ENCODE measurements at regions not wholly inside any gene's neighbourhood (a gene's known extent, or its start where the extent isn't known, plus 50 kb on each side); places are given as distances from the start of the nearest gene placed in this dataset.

DNA sequence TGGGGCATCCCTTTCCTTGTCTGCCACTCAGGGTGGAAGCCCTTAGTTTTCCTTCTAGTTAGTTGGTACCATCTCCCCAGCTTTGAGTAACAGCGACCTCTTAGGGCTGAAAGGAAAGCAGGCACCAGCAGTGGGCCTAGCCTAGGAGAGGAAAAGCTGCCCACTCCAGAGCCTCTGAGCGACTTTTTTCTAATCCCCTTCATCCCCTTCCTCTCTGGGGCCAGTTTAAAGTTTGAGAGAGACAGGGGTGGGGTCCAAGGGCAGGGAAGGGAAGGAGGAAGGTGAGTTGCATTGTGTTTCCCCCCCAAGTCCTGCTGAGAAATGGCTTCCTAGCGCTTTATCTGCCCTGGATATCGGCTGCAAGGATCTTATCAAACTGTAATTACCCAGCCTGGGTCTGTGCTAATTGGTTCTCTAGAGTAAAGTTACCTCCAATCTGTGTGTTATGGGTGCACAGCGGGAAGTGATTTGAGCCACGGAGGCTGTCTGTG, 573.9 kb upstream of the CADM1 start:
- Mint-ChIP-seq H3K27ac (no peak overlapping the region), H3K4me1 (no peaks in the 10 kb centered on the region), H3K27me3 (no peaks in the 10 kb centered on the region), H3K36me3 (ENCODE audit: low read depth) (no peaks in the 10 kb centered on the region), H3K4me3 (no peak overlapping the region)
- DNase-seq = no peak
- no peaks in the 10 kb centered on the region for H3K9me3 ChIP-seq (ENCODE audit: control insufficient read depth, low read length, poor library complexity, severe bottlenecking)
- ATAC-seq = no peak

DNA sequence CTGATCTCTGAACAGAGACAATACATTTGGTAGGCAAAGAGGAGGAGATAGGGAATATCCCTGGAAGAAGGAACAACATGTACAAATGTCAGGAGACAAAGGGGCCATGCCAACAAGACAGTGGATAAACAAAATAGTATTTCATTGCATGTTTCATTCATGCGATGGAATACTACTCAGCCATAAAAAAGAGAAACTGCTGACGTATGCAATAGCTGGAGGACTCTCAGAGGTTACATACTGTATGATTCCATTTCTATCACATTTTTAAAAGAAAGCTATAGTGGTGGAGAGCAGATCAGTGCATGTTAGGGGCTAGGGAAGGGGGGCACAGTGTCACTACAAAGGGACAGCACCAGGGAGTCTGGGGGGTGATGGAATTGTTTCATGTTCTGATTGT, 572.9 kb upstream of the CADM1 start:
- no peaks in the 10 kb centered on the region for H3K4me1 Mint-ChIP-seq
- H3K4me3 Mint-ChIP-seq = no peak overlapping the region
- no peak for ATAC-seq
- no peaks in the 10 kb centered on the region for H3K27me3 Mint-ChIP-seq
- DNase-seq = no peak
- H3K36me3 Mint-ChIP-seq (ENCODE audit: low read depth) = no peaks in the 10 kb centered on the region
- no peaks in the 10 kb centered on the region for H3K9me3 ChIP-seq (ENCODE audit: control insufficient read depth, low read length, poor library complexity, severe bottlenecking)
- H3K27ac Mint-ChIP-seq = no peak overlapping the region

DNA sequence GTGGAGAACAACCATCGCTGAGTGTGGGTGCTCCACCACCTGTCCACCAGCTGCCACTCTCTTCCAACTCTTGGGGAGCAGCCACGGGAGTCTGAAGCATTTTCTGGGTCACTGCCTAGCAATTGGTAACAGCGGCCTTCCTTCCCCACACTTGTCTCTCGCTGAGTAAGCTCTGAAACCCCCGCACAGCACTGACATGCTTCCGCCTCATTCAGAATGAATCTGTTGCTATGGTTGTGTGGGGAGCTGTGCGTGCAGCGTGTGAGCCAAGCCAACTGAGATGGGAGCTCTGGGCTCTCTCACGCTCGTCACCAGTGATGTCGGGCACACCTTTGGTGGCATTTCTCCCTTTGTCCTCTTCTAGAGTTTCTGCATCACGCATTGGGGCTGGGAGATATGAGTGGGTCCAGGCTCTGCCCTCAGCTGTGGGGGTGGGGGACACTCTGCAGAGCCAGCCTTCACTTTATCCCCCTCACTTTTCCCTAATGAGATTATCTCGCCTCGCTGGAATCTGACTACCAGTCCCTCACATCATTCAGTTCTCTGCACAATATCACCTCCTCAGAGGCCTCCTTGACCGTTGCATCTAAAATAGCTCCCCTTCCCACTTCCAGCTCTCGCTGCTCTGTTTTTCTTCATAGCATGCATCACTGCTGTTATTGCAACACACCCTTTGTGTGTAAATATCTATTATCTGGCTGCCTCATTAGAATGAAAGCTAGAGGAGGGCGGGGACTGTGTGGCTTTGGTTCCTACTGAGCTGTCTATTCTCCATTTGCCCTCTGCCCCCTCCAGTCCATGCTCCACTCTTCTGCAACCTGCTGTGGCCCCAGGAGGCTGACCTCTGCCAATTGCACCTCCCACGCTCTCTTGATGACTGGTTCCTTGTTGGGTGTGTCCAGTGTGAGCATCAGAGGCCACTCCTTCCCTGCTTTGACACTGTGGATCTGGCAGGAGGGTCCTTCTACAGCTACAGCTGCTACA, 569.9 kb upstream of the CADM1 start:
- no peak overlapping the region for H3K27ac Mint-ChIP-seq

DNA sequence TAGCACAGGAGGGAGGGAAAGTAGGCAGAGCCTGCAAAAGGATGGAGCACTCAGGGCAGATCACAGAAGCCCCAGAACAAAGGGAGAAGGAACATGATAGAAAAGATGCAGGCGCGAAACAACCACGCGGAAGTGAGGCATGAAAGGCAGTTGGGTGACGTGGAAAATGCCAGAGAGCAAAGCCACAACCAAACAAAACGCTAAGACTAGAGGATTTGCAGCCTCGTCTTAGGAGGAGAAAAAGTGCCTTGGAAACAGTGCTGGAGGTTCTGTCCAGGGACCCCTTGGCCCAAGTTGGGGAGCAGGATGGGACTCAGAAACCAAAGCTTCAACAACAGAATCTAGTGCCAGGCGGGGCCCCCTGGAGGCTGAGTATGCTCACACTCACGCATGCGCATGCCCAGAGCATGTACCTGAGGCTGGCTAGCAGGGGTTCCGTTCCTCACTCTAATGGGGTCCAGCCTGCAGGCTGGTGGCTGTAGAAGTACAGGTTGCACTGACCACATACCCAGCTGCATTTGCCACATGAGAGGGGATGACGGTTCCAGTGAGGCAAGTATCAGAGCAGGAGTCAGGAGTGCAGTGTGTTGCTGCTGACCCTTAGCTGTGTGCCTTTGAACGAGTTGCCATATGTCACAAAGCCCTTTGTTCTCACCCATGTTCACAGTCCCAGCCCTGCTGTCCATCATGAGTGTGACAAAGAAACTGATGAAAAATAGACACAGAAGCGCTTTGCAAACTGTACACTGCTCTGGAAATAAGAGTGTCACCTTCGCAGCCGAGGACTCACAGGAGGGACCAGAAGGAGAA, 568.6 kb upstream of the CADM1 start:
- Mint-ChIP-seq H3K4me1 (no peaks in the 10 kb centered on the region), H3K27me3 (no peaks in the 10 kb centered on the region), H3K36me3 (ENCODE audit: low read depth) (no peaks in the 10 kb centered on the region), H3K4me3 (no peak overlapping the region), H3K27ac (no peak overlapping the region)
- ATAC-seq (no peak), DNase-seq (no peak)
- H3K9me3 ChIP-seq (ENCODE audit: control insufficient read depth, low read length, poor library complexity, severe bottlenecking) = no peaks in the 10 kb centered on the region

More for the DNA sequence above, 569.9 kb upstream of the CADM1 start:
- Mint-ChIP-seq H3K4me3 (no peak overlapping the region), H3K4me1 (no peaks in the 10 kb centered on the region), H3K36me3 (ENCODE audit: low read depth) (no peaks in the 10 kb centered on the region), H3K27me3 (no peaks in the 10 kb centered on the region)
- DNase-seq (no peak), ATAC-seq (no peak)
- no peaks in the 10 kb centered on the region for H3K9me3 ChIP-seq (ENCODE audit: control insufficient read depth, low read length, poor library complexity, severe bottlenecking)

DNA sequence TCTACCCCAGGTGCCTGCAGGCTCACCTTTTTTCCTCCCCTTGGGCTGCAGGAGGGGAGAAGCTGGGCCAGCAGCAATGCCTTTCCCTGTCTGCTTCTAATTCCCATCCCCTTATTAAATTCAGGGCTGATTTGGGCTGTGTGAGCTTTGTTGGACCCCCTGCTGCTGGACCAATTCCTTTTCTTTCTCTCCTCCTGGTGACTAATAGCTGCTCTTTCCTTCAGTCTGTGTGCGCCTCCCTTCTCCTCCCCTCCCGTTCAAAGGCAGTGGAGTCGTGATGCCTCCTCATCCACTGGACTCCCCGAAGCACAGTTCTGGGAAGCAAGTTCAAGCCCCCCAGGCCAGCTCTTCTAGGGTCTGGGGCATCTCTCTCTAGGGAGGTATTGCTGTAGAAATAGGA, 567.9 kb upstream of the CADM1 start:
- no peak overlapping the region for H3K27ac Mint-ChIP-seq
- H3K9me3 ChIP-seq (ENCODE audit: control insufficient read depth, low read length, poor library complexity, severe bottlenecking) = no peaks in the 10 kb centered on the region
- ATAC-seq (no peak), DNase-seq (no peak)
- H3K4me1 Mint-ChIP-seq = no peaks in the 10 kb centered on the region
- H3K36me3 Mint-ChIP-seq (ENCODE audit: low read depth) = no peaks in the 10 kb centered on the region
- no peak overlapping the region for H3K4me3 Mint-ChIP-seq
- H3K27me3 Mint-ChIP-seq = no peaks in the 10 kb centered on the region

DNA sequence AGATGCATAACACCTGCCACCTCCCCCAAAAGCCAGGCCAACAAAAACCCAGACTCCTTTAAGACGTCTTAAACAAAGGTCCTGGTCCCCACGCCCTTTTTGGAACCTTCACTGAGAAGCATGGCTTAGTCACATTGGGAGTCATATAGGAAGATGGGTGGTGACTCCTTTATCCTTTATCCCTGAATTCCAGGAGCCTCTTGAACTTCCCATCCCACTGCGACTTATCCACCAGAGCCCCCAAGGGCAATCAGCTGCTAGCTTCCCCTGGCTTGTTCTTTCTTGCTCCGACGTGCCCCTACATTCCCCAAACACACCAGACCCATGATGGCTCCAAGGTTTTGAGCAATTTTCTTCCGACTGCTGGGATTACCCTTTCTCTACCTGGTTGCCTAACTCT, 567.0 kb upstream of the CADM1 start:
- no peak overlapping the region for H3K27ac Mint-ChIP-seq
- DNase-seq (no peak), ATAC-seq (no peak)
- H3K36me3 Mint-ChIP-seq (ENCODE audit: low read depth) = no peaks in the 10 kb centered on the region
- H3K4me3 Mint-ChIP-seq = no peak overlapping the region
- H3K27me3 Mint-ChIP-seq = no peaks in the 10 kb centered on the region
- no peaks in the 10 kb centered on the region for H3K9me3 ChIP-seq (ENCODE audit: control insufficient read depth, low read length, poor library complexity, severe bottlenecking)
- H3K4me1 Mint-ChIP-seq = no peaks in the 10 kb centered on the region

DNA sequence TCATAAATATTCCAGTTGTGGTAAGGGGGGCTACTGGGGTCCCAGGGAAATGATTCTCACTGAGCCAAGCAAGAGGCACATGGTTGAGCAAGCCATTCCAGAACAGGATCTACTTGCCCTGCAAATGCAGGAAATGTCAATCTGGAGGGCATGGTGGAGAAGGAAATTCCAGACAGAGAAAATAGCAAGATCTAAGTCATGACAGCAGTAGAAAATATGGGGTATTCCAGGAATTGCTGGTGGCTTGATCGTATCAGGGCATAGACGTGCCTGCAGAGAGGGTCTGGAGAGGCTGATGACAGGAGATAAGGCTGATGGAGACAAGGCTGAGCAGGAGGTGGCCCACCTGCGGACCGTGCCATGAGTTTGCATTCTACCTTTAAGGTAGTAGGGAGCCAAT, 566.3 kb upstream of the CADM1 start:
- ATAC-seq (no peak), DNase-seq (no peak)

DNA sequence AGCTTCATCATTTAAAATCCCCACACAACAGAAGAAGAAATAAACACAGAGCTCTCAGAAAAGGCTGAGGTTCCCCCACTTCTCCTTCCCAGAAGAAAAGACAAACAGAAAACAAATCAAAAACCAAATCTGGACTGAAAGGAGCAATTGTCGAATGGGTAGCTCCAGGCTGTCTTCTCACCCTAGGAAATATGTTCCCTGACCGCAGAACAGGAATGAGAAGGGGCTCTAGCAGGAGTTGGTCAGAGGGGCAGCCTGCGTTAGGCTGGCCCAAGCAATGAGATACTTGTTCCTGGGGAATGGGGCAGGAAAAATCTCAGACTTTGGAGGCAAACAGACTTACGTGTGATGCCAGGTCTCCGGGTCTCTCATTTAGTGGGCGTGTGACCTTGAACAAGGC, 562.6 kb upstream of the CADM1 start:
- Mint-ChIP-seq H3K27me3 (peaks cover 8% of the 10 kb centered on the region), H3K36me3 (ENCODE audit: low read depth) (no peaks in the 10 kb centered on the region), H3K4me3 (no peak overlapping the region), H3K4me1 (no peaks in the 10 kb centered on the region), H3K27ac (no peak overlapping the region)
- DNase-seq (no peak), ATAC-seq (no peak)
- H3K9me3 ChIP-seq (ENCODE audit: control insufficient read depth, low read length, poor library complexity, severe bottlenecking) = no peaks in the 10 kb centered on the region

More for the DNA sequence above, 566.3 kb upstream of the CADM1 start:
- no peaks in the 10 kb centered on the region for H3K36me3 Mint-ChIP-seq (ENCODE audit: low read depth)
- H3K27ac Mint-ChIP-seq = no peak overlapping the region
- no peaks in the 10 kb centered on the region for H3K4me1 Mint-ChIP-seq
- no peaks in the 10 kb centered on the region for H3K9me3 ChIP-seq (ENCODE audit: control insufficient read depth, low read length, poor library complexity, severe bottlenecking)
- no peak overlapping the region for H3K4me3 Mint-ChIP-seq
- H3K27me3 Mint-ChIP-seq = no peaks in the 10 kb centered on the region

DNA sequence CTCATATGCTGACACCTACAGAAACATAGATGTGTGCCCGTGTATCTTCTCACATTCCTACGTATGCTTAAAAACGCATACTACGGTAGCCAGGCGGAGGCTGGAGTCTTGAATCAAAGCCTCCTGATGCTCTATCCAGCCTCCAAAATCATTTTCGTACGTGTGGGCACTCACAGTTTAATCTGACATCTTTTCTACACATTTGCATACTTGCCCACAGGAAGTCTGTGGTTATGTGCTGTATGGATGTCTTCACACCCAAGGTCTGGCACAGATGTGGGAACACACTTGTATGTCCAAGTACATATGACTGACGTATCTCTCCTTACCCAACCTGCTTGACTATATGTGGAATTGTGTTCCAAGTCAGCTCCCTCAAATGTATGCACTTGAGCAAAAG, 561.8 kb upstream of the CADM1 start:
- ATAC-seq (no peak), DNase-seq (no peak)
- Mint-ChIP-seq H3K36me3 (ENCODE audit: low read depth) (no peaks in the 10 kb centered on the region), H3K4me1 (no peaks in the 10 kb centered on the region), H3K27ac (no peak overlapping the region), H3K4me3 (no peak overlapping the region), H3K27me3 (peaks cover 8% of the 10 kb centered on the region)
- H3K9me3 ChIP-seq (ENCODE audit: control insufficient read depth, low read length, poor library complexity, severe bottlenecking) = no peaks in the 10 kb centered on the region

DNA sequence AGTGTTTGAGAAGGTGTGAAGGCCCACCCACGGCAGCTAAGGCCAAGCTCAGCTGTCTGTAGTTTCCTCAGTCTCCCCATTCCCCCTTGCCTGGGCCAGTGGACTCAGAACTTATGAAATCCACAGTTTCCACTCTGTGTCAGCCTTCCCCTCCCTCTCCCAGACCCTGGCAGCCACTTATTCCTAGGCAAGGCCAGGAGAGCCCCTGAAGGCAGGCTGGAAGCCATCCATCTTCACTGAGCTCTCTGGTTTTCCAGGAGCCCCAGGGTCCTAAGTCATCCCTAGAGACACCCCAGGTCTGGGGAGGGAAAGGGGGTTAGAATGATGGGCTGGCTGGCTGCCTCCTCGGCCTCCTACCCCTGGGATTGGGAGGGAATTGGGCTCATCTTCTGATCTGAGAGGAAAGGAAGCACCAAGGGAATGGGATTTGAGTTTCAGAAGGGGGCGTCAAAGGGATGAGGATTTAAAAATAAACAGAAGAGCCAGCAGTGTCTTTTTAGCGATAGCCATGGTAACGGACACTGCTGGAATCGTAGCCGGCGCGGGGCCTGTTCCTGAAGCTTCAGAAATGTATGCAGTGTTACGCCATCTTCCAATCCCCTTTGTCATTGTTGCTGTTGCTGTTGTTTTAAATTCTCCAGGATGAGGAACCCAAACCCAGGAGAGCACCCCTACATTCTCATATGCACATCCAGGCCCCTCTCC, 561.1 kb upstream of the CADM1 start:
- Mint-ChIP-seq H3K27me3 (peaks cover 13% of the 10 kb centered on the region), H3K36me3 (ENCODE audit: low read depth) (no peaks in the 10 kb centered on the region), H3K4me1 (no peaks in the 10 kb centered on the region), H3K4me3 (no peak overlapping the region), H3K27ac (no peak overlapping the region)
- ATAC-seq (no peak), DNase-seq (no peak)
- H3K9me3 ChIP-seq (ENCODE audit: control insufficient read depth, low read length, poor library complexity, severe bottlenecking) = no peaks in the 10 kb centered on the region

DNA sequence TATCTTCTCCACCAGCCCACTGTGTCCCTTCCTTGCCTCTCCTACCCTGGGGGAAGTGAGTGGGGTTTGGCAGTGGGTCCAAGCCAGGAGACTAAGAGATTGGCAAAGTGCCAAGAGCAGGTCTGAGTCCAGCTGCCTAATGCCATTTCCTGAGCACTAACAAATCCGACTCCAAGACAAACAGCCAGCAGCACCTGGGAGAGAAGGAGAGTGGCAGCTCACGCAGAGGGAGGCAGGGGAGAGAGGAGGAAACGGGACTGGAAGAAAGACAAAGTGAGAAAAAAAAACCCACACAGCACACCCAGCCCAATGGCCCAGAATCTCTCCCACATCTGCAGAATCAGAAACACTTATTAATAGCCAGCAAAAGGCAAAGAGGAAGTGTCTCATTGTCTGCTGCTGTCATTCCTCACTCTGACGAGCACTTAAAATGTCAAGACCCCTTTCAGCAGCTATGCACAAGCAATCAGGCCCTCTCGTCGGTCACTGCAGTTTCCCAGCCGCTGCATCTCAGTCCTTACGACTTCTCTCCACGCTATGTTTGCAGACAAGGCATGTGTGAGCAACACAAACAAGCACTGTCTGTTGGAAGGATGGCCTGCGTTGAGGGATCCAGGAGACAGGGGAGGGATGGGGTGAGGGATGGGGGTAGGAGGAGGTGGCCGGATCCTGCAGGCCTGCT, 558.4 kb upstream of the CADM1 start:
- ATAC-seq = no peak
- no peak overlapping the region for H3K27ac Mint-ChIP-seq

DNA sequence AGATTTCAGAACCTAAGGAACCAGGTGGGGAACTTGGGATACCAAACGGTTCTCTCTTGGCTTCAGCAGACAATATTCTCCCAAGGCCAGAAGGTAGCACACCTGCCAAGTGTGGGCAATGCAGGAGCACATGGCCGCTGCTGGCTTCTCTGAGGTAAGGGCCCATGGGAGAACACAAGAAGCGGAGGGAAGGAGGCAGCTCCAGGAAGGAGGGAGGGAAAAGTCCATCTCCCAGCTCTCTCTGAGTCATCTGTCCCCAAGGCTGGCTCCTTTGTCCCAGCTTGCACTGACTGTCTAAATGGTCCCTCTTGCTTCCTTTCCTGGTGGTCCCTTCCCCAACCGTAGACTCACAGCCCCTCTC, 557.9 kb upstream of the CADM1 start:
- H3K27me3 Mint-ChIP-seq = peaks cover 22% of the 10 kb centered on the region
- no peak overlapping the region for H3K27ac Mint-ChIP-seq

More for the DNA sequence above, 558.4 kb upstream of the CADM1 start:
- no peak for DNase-seq
- H3K9me3 ChIP-seq (ENCODE audit: control insufficient read depth, low read length, poor library complexity, severe bottlenecking) = no peaks in the 10 kb centered on the region
- Mint-ChIP-seq H3K4me1 (no peaks in the 10 kb centered on the region), H3K4me3 (no peak overlapping the region), H3K36me3 (ENCODE audit: low read depth) (no peaks in the 10 kb centered on the region), H3K27me3 (peaks cover 22% of the 10 kb centered on the region)

More for the DNA sequence above, 557.9 kb upstream of the CADM1 start:
- H3K9me3 ChIP-seq (ENCODE audit: control insufficient read depth, low read length, poor library complexity, severe bottlenecking) = no peaks in the 10 kb centered on the region
- Mint-ChIP-seq H3K4me1 (no peaks in the 10 kb centered on the region), H3K4me3 (no peak overlapping the region), H3K36me3 (ENCODE audit: low read depth) (no peaks in the 10 kb centered on the region)
- no peak for DNase-seq
- no peak for ATAC-seq

Measured in T-helper 17 cell (primary cell).